SK-N-SH treated with all-trans-retinoic acid at 6 μM for 48 hours (cell line): ENCODE measurements at regions not wholly inside any gene's neighbourhood (a gene's known extent, or its start where the extent isn't known, plus 50 kb on each side); places are given as distances from the start of the nearest gene placed in this dataset.

Experiments
- ATAC-seq: fragments of 200-7000 bp; cut with Tn5 transposase; 3 replicates; pipeline ENCODE4 v1.9.1; 2020; ENCODE audit warnings: mild to moderate bottlenecking, moderate library complexity
- ARNTL ChIP-seq: fragments of 450-650 bp; formaldehyde crosslinking; IDR thresholded peaks from 2 replicates; pipeline ENCODE4 v1.5.0; 2020; ENCODE audit warnings: low read depth, mild to moderate bottlenecking, moderate library complexity, borderline replicate concordance
- BACH2 ChIP-seq: fragments of 250-450 bp; sonication (Bioruptor Pico); IDR thresholded peaks from 2 replicates; pipeline ENCODE4 v1.9.0; 2021; ENCODE audit warnings: mild to moderate bottlenecking, borderline replicate concordance
- CREB5 ChIP-seq: fragments of 250-450 bp; sonication (Bioruptor Pico); IDR thresholded peaks from 2 replicates; pipeline ENCODE4 v1.5.1; 2020; ENCODE audit warnings: low read depth, mild to moderate bottlenecking, moderate library complexity
- CSRNP3 ChIP-seq: fragments of 250-450 bp; sonication (Bioruptor Pico); IDR thresholded peaks from 2 replicates; pipeline ENCODE4 v1.5.1; 2021; ENCODE audit warnings: mild to moderate bottlenecking, moderate library complexity
- ESRRG ChIP-seq: fragments of 250-450 bp; sonication (Bioruptor Pico); IDR thresholded peaks from 2 replicates; pipeline ENCODE4 v1.6.1; 2021; ENCODE audit warnings: mild to moderate bottlenecking
- ISL1 ChIP-seq: fragments of 250-450 bp; sonication (Bioruptor Pico); IDR thresholded peaks from 2 replicates; pipeline ENCODE4 v2.1.2; 2022; ENCODE audit warnings: mild to moderate bottlenecking, moderate library complexity
- OSR1 ChIP-seq: fragments of 250-450 bp; sonication (Bioruptor Pico); IDR thresholded peaks from 2 replicates; pipeline ENCODE4 v1.8.0; 2022; ENCODE audit warnings: moderate library complexity, mild to moderate bottlenecking, inconsistent platforms
- PATZ1 ChIP-seq: fragments of 250-450 bp; sonication (Bioruptor Pico); IDR thresholded peaks from 2 replicates; pipeline ENCODE4 v1.8.0; 2020; ENCODE audit warnings: mild to moderate bottlenecking, moderate library complexity, borderline replicate concordance
- POU6F1 ChIP-seq: fragments of 250-450 bp; sonication (Bioruptor Pico); IDR thresholded peaks from 2 replicates; pipeline ENCODE4 v1.8.0; 2021; ENCODE audit warnings: low read depth, mild to moderate bottlenecking, moderate library complexity, borderline replicate concordance
- RARB ChIP-seq: fragments of 250-450 bp; sonication (Bioruptor Pico); IDR thresholded peaks from 2 replicates; pipeline ENCODE4 v1.8.0; 2021; ENCODE audit warnings: mild to moderate bottlenecking, moderate library complexity
- TCF4 ChIP-seq: fragments of 250-450 bp; sonication (Bioruptor Pico); IDR thresholded peaks from 2 replicates; pipeline ENCODE4 v1.8.0; 2021; ENCODE audit warnings: mild to moderate bottlenecking, moderate library complexity, borderline replicate concordance
- TOX ChIP-seq: fragments of 250-450 bp; sonication (Bioruptor Pico); IDR thresholded peaks from 2 replicates; pipeline ENCODE4 v1.8.0; 2021; ENCODE audit warnings: mild to moderate bottlenecking, moderate library complexity, borderline replicate concordance
- TSHZ2 ChIP-seq: fragments of 250-450 bp; sonication (Bioruptor Pico); IDR thresholded peaks from 2 replicates; pipeline ENCODE4 v1.5.0; 2020; ENCODE audit warnings: mild to moderate bottlenecking, moderate library complexity
- ZC3H10 ChIP-seq: fragments of 250-450 bp; sonication (Bioruptor Pico); IDR thresholded peaks from 2 replicates; pipeline ENCODE4 v1.5.1; 2021; ENCODE audit warnings: mild to moderate bottlenecking, moderate library complexity
- ZFP3 ChIP-seq: fragments of 250-450 bp; sonication (Bioruptor Pico); IDR thresholded peaks from 2 replicates; pipeline ENCODE4 v1.5.0; 2020; ENCODE audit warnings: mild to moderate bottlenecking, moderate library complexity
- ZNF565 ChIP-seq: fragments of 450-650 bp; formaldehyde crosslinking; conservative IDR thresholded peaks from 2 replicates; pipeline ENCODE4 v1.5.0; 2020; ENCODE audit warnings: low read depth, mild to moderate bottlenecking, moderate library complexity
- ZNF70 ChIP-seq: fragments of 450-650 bp; formaldehyde crosslinking; IDR thresholded peaks from 2 replicates; pipeline ENCODE4 v1.5.0; 2020; ENCODE audit warnings: mild to moderate bottlenecking, moderate library complexity
- ZNF8 ChIP-seq: fragments of 450-650 bp; formaldehyde crosslinking; IDR thresholded peaks from 2 replicates; pipeline ENCODE4 v1.5.0; 2020; ENCODE audit warnings: mild to moderate bottlenecking, moderate library complexity

GRCh38 chr18:57965246-57965645, 78.8 kb upstream of the NEDD4L start:
- no peak for TF ChIP-seq ISL1 (CRISPR knock-in tag)
- no peak for TF ChIP-seq TCF4
- no peak for TF ChIP-seq CSRNP3 (CRISPR knock-in tag)
- TF ChIP-seq ARNTL (CRISPR knock-in tag) = no peak
- TF ChIP-seq POU6F1 (CRISPR knock-in tag) = no peak
- no peak for TF ChIP-seq ZNF70 (CRISPR knock-in tag)
- no peak for TF ChIP-seq TSHZ2 (CRISPR knock-in tag)
- no peak for TF ChIP-seq ZC3H10 (CRISPR knock-in tag)
- no peak for TF ChIP-seq CREB5 (CRISPR knock-in tag)
- no peak for TF ChIP-seq ZFP3 (CRISPR knock-in tag)
- TF ChIP-seq ZNF565 (CRISPR knock-in tag) = no peak
- TF ChIP-seq BACH2 (CRISPR knock-in tag) = no peak
- no peak for TF ChIP-seq ESRRG (CRISPR knock-in tag)
- TF ChIP-seq PATZ1 (CRISPR knock-in tag) = no peak
- no peak for ATAC-seq

- ATAC-seq = no peak
- TF ChIP-seq ISL1 (CRISPR knock-in tag) (no peak), RARB (no peak), CSRNP3 (CRISPR knock-in tag) (no peak), ZNF8 (CRISPR knock-in tag) (no peak), BACH2 (CRISPR knock-in tag) (no peak), CREB5 (CRISPR knock-in tag) (no peak), OSR1 (CRISPR knock-in tag) (no peak), ZFP3 (CRISPR knock-in tag) (no peak), ZNF70 (CRISPR knock-in tag) (no peak), TOX (CRISPR knock-in tag) (no peak)
- TF ChIP-seq, all 23 proteins: peak for 0
Measured at GRCh38 chr18:57961876-57962505, 82.0 kb upstream of the NEDD4L start.
